SK-MEL-5 (cell line): ENCODE measurements at regions not wholly inside any gene's neighbourhood (a gene's known extent, or its start where the extent isn't known, plus 50 kb on each side); places are given as distances from the start of the nearest gene placed in this dataset.

Experiments used
- DNase-seq: peaks from one replicate; pipeline ENCODE4 v3.0.0-alpha.2; 2016; ENCODE audit warnings: low read depth, low spot score
- in situ Hi-C: cut with HindIII; loops from 2 replicates; pipeline ENCODE4 v1.10.0; 2016; ENCODE audit warnings: low sequenced_read_pairs, high pct_unique_total_duplicates, low pct_unique_long_range_greater_than_20kb

DNA sequence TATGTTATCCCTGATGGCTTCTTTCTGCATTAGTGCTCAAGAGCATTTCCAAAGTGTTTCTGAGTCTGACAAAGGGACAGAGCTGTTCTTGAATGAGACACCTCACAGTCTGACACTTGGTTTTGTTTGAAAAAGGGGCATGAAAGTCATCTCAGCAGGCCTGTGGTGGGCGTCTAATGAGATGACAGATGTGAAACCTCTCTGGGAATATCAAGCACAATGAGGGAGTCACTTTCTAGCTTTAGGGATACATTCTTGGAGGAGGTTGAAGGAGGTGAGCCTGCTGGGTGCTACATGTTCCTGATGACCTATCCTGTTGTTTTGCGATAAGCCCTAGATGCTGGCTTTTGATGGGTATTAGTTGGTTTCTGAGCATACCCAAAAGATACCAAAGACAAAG is 290.5 kb downstream of the NUAK1 start:
- DNase-seq, result no peak
- in situ Hi-C loops, result no loop called here

DNA sequence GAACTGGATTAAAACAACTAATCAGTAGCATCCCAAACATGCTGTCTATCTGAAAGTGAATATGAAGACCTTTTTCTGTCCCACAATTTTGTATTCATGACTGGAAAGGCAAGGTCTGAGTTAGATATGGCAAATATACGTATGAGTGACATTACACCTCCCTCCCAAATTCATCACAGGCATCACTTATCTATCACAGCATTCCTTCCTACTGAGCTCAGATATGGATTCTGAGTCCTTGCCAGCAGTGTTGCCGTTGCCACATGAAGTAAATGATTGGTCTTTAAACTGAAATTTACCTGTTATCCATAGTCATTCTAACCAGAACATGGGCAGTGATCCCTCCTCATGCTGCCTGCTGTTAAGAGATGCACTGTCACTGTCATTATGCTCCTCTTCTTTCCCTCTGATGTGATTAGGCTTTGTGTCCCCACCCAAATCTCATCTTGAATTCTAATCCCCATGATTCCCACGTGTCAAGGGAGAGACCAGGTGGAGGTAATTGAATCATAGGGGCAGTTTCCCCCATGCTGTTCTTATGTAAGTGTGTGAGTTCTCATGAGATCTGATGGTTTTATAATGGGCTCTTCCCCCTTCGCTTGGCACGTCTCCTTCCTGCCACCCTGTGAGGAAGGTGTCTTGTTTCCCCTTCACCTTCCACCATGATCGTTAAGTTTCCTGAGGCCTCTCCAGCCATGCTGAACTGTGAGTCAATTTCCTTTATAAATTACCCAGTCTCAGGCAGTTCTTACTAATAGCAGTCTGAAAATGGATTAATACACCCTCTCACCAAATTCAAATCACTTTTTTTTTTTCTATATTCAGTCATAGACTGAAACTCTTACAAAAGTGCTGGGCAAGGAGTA is 288.4 kb downstream of the NUAK1 start:
- no peak for DNase-seq
- in situ Hi-C loops, result no loop called here

DNA sequence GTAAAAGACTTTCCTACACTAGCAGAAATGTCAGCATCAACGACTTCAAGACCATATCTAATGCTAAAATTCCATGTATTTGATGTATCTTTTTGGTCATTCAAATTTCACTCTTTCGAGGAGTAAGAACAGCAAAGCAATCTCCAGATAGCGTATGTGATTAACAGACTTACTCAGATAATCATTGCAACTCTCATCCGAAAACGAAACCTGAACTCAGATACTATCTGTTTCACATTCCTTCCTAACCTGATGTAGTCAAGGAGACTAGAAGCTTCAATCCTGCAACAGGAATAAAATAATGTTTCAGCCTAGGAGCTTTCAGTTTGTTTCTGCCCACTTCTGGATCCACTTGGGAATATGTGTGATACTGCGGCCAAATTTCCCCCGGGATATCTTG is 286.3 kb downstream of the NUAK1 start:
- DNase-seq, result no peak
- in situ Hi-C loops, result no loop called here

DNA sequence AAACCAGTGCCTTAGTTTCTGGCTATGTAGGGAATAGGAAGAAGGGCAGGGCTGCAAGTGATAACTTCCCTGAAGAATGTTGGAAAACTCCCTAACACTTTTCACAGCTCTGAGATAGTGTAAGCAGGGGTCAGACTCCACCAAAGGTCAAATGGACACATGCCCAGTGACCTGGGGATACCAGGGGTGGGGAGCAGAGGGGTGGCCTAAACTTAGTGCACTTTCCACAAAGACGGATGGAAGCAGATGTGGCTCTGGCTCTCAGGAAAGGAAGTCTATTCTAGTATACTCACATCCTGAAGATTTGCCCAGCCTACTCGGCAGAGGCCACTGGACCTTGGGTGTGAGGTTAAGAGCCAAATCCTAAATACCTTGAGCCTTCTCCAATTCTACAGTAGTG is 285.8 kb downstream of the NUAK1 start:
- in situ Hi-C loops, result no loop called here
- no peak for DNase-seq

DNA sequence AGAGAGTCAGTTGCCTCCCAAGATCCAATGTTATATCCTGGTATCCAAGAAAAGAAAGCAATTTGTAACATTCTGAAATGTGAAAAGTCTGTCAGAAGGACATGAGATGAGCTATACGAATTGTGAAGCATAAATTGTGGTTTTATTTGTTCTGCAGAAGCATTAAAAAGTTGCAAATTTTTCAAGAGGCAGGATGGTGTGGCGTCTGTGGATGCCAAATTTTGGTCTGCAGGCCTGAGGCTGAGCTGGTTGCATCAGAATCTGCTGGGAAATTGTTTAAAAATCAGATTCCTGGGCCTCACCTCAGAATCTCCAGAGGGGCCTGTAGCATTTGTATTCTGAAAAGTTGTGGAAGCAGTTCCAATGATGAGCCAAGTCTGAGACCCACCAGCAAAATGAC is 284.7 kb downstream of the NUAK1 start:
- in situ Hi-C loops, result no loop called here
- DNase-seq, result no peak

DNA sequence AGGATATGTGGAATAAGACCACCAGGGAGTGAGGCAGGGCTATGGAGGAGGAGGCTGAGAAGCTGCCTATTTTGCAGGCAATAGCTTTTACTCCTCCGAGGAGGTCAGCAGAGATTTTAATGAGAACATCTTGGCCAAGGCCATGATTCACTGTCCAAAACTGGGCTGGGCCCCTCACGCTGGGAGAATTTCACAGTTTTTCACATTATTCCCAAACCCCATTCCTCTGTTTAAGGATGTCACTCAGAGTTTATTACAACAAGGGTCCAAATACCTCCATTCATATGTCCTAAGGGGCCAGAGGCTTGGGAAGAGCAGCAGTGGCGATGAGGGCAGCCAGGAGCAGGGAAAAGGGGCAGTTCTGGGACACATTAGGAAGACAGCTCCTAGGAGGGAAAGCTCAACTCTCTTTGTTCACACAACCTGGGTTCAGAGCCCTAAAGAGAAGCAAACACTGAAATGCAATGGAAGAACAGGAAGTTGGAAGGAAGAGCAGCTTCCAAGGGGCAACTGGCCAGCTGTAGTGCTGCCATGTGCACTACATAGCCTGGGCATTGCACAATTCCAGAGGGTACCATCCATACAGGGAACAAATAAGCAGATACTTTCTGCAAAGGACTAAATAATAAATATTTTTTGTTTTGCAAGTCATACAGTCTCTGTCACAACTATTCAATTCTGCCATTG is 283.2 kb downstream of the NUAK1 start:
- no peak for DNase-seq
- in situ Hi-C loops, result no loop called here

DNA sequence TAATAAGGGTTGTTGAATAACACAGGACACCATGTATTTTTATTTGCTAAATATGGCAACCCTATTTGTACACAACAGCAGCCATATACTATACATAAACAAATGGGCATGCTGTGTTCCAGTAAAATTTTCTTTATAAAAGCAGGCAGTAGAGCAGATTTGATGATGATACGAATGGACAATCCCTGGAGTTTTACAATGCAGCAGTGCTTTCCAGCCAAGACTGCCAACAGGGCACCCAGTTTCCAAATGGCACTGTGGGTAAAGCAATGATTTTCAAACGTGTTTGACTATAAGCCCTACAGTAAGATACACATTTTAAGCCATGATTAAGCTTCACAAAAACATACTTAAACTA is 282.7 kb downstream of the NUAK1 start:
- no peak for DNase-seq
- in situ Hi-C loops, result no loop called here

DNA sequence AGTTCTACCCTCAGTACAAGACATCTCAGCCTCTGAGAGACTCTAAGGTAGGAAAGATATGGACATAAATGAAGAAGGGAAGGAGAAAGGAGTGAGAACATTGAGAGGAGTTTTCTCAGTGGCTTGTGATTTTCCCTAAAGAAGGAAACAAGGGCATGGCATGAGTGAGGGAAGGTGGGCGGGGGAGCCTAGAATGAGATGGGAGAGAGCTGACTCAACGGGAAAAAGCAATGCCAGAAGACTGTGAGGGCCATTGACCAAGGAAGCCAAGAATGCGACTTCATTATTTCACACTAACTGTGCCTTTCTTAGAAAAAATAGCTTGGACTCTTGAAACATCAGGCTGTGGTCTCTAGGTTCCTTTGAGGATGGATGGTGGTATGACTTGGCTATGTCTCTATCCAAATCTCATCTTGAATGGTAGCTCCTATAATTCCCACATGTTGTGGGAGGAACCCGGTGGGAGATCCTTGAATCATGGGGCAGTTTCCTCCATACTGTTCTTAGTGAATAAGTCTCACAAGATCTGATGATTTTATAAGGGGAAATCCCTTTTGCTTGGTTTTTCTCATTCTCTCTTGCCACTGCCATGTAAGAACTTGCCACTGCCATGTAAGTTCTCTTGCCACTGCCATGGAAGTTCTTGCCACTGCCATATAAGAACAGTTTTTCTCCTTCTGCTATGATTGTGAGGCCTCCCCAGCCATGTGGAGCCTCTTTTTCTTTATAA is 279.6 kb downstream of the NUAK1 start:
- in situ Hi-C loops, result no loop called here
- no peak for DNase-seq

DNA sequence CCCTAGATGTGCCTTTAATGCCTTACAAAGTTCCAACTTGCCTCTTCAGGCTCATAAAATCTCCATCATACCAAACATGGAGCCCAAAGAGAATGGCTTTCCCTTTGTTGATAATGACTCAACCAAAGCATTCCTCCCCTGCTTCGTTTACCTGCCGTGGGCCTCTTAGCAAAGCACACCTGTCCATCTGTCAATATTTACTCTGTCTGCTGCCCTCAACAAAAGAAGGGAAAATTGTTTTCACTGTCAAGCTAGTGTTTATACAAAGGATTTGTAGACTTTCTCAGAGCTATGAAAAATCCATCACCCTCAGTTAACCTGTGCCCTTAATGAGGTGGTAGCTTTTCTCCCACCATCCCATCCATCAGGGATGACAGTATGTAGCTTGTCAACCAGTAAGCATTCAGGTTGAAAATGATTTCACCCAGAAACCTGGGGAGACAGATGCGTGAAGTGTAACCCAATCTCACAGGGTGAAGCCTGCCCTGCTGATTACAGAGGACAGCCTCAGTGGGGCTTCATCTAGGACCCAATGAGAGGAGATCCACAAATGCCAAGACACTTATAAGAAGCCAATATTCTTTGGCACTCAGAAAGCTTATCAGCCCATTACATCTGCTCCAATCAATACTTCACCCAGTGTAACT is 278.1 kb downstream of the NUAK1 start:
- in situ Hi-C loops, result no loop called here
- no peak for DNase-seq

DNA sequence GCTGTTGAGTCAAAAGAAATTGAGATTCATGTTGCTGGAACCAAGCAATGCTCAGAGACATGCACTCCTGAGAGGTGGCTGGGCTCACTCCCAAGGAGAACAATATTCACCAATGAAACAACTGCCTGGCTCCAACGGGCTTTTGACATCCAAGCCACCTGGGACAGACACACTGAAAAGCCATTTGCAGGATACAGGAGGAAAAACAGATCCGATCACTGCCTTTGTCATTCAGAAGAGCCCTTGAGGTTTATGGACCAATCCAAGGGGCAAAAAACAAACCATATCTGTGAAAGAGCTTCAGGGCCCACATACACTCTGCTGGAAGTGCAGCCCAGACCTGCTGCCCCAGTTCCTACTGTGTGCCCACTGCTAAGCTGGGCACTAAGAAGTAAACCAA is 277.5 kb downstream of the NUAK1 start:
- no peak for DNase-seq
- in situ Hi-C loops, result no loop called here

DNA sequence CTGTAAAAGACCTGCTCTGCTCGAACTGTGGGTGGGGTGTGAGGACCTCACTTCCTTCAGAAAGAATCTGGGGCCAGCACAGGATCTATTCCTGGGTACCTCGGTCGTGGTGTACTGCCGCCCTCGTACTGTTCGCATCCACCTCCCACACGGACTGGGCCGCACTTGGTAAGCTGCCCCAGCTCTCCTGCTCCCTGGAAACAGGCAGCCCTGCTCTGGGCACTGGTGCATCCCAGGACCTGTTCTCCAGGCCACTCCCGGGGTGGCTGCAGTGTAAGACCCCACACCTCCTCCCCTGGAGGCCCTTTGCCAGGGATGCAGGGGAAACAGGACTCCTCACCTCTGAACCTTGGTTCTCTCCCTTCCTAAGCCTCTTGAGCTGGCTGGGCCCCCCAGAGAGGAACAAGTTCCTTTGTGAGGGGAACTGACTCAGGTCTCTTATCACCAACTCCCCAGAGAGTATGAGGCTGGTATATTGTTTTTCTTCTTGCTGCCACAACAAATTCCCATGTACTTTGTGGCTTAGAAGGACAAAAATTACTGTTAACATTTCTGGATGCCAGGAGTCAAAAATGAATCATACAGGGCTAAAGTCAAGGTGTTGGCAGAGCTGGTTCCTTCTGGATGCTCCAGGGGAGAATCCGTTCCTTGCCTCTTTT is 276.5 kb downstream of the NUAK1 start:
- in situ Hi-C loops, result no loop called here
- no peak for DNase-seq

DNA sequence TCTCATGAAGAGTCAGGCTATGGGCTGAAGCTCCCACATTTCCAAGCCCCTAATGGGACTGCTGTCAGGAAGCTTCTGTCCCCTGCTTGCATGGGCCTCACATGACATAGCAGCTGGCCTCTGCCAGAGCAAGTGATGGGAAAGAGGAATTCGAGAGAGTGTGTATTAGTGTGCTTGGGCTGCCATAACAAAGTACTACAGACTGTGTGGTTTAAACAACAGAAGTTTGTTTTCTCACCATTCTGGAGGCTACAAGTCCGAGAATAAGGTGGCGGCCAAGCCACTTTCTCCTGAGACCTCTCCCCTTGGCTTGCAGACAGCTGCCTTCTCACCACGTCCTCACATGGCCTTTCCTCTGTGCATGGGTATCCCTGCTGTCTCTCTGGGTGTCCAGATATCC is 274.4 kb downstream of the NUAK1 start:
- in situ Hi-C loops, result no loop called here
- DNase-seq, result no peak

DNA sequence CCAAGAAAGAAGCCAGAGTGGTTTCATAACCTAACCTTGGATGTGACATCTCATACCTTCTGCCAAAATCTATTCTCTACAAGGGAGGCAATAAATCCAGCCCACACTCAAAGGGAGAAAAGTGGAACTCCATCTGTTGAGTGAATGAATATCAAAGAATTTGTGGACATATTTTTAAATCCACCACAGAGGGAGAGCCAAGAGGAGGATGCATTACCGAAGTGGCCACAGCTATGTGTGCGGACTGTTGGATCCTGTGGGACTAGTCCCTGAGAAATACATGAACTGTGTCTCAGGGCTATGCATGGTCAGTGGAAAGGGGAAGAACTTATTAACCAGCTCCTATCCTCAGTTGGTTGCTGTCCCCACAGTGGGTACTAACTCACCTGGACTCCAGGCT is 273.9 kb downstream of the NUAK1 start:
- in situ Hi-C loops, result no loop called here
- DNase-seq, result no peak

DNA sequence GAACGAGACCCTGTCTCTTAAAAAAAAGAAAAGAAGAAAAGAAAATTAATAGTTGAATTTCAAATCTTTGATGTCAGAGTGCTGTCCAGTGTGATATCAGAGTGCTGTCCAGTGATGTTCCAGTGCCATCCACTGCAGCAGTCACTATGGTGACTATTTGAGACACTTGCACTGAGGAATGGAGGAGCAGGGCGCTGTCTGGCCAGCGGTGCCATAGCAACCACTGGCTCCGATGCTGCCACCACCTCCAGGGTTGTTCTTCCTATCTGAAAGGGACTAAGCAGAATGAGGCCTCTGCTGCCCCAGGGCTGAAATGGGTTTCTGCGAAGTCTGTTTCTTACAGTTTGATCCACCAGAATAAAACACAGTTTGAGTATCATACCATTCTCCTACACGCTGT is 272.9 kb downstream of the NUAK1 start:
- in situ Hi-C loops, result no loop called here
- no peak for DNase-seq

DNA sequence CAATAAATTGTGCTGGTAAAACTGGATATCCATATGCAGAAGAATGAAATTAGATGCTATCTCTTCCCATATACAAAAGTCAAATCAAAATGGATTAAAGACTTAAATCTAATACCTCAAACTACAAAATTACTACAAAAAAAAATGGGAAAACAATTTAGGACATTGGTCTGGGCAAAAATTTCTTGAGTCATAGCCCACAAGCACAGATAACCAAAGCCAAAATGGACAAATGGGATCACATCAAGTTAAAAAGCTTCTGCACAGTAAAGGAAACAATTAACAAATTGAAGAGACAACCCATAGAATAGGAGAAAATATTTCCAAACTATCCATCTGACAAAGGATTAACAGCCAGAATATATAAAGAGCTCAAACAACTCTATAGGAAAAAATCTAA is 264.6 kb downstream of the NUAK1 start:
- in situ Hi-C loops, result no loop called here
- DNase-seq, result no peak

DNA sequence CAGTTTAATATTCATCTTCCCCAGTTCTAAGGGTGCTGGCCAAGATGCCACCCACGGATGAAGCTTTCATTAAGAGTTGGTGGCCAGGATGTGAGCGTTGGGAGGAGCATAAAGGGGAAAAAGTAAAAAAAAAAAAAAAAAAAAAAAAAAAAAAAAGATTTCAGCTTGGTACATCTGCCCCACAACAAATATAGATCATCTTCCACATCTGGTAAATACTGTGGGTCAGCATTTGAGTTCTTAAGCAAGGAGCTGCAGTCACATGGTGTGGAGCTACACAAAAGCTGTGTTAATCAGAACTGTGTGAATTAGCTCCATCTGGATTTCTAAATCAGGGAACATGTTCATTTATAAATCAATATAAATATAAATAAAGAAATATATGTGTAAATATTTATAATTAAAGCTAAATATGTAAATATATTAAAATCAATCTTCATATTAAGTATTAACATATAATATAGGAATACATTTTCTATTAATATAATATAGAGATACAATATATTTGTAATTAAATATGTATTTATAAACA is 262.3 kb downstream of the NUAK1 start:
- in situ Hi-C loops, result no loop called here
- DNase-seq, result no peak

DNA sequence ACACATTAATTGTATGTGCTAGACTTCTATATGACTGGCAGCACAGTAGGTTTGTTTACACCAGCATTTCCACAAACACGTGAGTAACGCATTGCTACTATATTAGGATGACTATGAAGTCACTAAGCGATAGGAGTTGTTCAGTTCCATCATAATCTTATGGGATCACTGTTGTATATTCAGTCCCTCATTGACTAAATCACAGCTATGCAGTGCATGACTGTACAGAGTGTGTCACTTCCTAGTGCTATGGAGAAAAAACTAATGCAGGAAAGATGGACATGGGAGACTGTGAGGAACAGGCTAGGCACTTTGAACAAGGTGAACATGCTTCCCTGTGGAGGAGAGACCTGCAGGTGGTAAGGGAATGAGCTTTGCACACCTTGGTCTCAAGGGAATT is 259.8 kb downstream of the NUAK1 start:
- DNase-seq, result no peak

More for the DNA sequence above, 259.8 kb downstream of the NUAK1 start:
- in situ Hi-C loops, result no loop called here
